NCI-H2029 treated with DMSO at 0.1 percent for 48 hours (cell line): ENCODE measurements at regions not wholly inside any gene's neighbourhood (a gene's known extent, or its start where the extent isn't known, plus 50 kb on each side); places are given as distances from the start of the nearest gene placed in this dataset.

Experiments used
- DNase-seq: peaks from one replicate; lab custom pipeline; 2025; lab: John Stamatoyannopoulos, UW

GRCh38 chr22:48794906-48795305 is 1032.8 kb downstream of the BRD1 start:
- DNase-seq, result no peak

GRCh38 chr22:48793949-48794348 is 1033.7 kb downstream of the BRD1 start:
- no peak for DNase-seq

- no peak for DNase-seq
These were observed 1041.0 kb downstream of the BRD1 start for GRCh38 chr22:48786679-48786996.

GRCh38 chr22:48785792-48786678 is 1041.6 kb downstream of the BRD1 start:
- DNase-seq, result no peak

- no peak for DNase-seq
These were observed 1042.8 kb downstream of the BRD1 start for GRCh38 chr22:48784701-48785503.

GRCh38 chr22:48783821-48784266 is 1043.8 kb downstream of the BRD1 start:
- no peak for DNase-seq

- no peak for DNase-seq
These were observed 1044.7 kb downstream of the BRD1 start for GRCh38 chr22:48782811-48783511.

- no peak for DNase-seq
These were observed 1045.3 kb downstream of the BRD1 start for GRCh38 chr22:48782326-48782725.

GRCh38 chr22:48781868-48782267 is 1045.8 kb downstream of the BRD1 start:
- no peak for DNase-seq

GRCh38 chr22:48781391-48781790 is 1046.3 kb downstream of the BRD1 start:
- DNase-seq, result no peak

GRCh38 chr22:48780597-48781277 is 1046.9 kb downstream of the BRD1 start:
- DNase-seq, result no peak

- no peak for DNase-seq
These were observed 1047.7 kb downstream of the BRD1 start for GRCh38 chr22:48779661-48780596.

- DNase-seq, result no peak
These were observed 1048.4 kb downstream of the BRD1 start for GRCh38 chr22:48779211-48779643.

- DNase-seq, result no peak
These were observed 1049.1 kb downstream of the BRD1 start for GRCh38 chr22:48778308-48779195.

GRCh38 chr22:48772286-48772907 is 1055.3 kb downstream of the BRD1 start:
- DNase-seq, result no peak

GRCh38 chr22:48765595-48765994 is 1062.1 kb downstream of the BRD1 start:
- no peak for DNase-seq

- DNase-seq, result no peak
These were observed 1066.1 kb downstream of the BRD1 start for GRCh38 chr22:48761546-48761945.

GRCh38 chr22:48760481-48761390 is 1066.9 kb downstream of the BRD1 start:
- DNase-seq, result no peak
